NCI-H2029 treated with DMSO at 0.1 percent for 48 hours (cell line): ENCODE measurements at regions not wholly inside any gene's neighbourhood (a gene's known extent, or its start where the extent isn't known, plus 50 kb on each side); places are given as distances from the start of the nearest gene placed in this dataset.

Experiments
- DNase-seq: peaks from one replicate; lab custom pipeline; 2025; lab: John Stamatoyannopoulos, UW

DNA sequence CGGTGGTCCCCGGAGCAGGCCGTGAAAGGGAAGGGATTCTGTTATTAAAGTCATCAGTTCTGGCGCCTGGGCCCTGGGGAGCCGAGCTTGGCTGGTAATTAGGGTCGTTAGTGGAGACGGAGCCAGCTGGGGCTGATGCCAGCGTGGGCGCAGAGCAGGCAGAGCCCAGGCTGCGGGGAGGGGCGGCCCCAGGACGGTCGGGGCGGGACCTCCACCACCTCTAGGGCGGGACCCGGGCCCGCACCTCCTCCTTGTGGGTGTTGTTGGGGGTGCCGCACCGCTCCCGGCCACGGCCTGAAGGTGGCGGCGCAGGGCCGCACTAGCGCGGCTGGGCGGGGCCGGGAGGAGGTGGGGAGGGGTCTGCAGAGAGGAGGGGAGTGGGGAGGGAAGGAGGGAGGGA is 470.6 kb downstream of the PTPRU start:
- DNase-seq: no peak

GRCh38 chr1:29704430-29704829 is 468.1 kb downstream of the PTPRU start:
- no peak for DNase-seq

DNA sequence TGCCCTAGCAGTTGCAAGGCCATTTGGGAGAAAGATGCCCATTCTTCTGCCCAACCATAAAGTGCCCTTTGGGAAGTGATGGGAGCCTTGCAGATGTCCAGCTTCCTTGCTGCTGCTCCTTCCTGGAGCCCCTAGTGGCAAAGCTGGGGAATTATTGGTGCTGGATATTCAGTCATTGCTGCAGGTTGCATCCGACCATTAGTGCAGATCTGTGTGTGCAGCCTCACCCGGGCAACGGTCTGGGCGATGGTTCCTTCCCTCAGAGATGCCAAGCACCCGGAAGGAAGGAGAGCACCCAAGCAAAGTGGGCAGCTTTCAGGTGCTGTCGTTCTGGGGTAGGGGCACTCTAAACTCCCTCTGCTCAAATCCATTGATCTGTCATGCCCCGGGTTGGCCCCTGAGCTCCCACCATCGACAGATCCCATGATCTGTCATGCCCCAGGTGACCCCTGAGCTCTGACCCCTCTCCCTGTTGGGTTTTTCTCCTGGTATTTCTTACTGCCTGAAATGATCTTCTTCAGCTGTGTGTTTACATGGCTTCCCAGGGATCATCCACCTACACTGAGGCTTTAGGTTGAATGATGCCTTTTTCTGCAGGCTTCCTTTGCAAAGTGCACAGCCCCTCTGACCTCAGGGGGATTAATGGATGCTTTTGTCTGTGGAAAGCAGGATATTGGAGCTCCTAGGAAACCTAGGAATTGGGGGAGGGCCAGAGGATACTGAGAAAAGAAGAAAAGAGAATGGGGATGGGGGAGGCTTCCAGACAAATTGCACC is 467.5 kb downstream of the PTPRU start:
- peak; percentile 8 for DNase-seq

GRCh38 chr1:29700491-29700890 is 464.2 kb downstream of the PTPRU start:
- no peak for DNase-seq

GRCh38 chr1:29698626-29699025 is 462.3 kb downstream of the PTPRU start:
- no peak for DNase-seq

- no peak for DNase-seq
Observed at GRCh38 chr1:29698033-29698432, 461.7 kb downstream of the PTPRU start.

DNA sequence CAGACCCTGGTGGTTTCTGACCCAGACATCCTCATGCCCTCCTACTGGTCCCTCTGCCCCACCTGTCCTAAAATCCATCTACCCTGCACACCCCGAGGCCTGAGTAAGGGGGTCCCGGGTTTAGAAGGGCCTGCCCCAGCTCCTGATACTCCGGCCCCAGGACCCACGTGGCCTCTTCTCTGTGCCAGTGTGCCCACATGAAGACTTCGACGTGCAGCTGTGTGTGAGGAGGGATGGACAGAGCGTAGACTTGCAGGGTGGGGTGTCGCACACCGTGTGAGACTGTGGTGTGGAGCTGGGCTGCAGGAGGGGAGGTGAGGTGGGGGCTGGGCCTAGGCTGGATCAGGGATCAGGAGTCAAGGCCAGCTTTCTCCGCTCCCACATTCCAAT is 461.1 kb downstream of the PTPRU start:
- DNase-seq: no peak

- no peak for DNase-seq
Observed at GRCh38 chr1:29696656-29697390, 460.5 kb downstream of the PTPRU start.

DNA sequence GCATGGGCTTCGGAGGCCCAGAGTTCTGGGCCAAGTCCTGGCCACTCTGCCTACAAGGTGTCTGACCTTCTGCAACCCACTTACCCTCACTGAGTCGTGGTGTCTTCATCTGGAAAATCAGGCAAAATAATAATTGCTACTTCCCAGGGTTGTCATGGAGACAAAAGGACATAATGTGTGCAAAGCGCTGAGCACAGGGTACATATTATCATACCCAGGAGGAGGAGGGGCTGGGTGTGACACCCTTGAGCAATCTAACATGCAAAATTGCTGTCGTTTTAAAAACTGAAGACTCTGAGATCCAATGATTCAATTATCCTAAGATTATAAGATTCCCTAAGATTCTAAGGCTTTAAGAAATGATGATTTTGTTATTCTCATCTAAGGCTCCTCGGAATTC is 459.5 kb downstream of the PTPRU start:
- DNase-seq: no peak

- no peak for DNase-seq
Observed at GRCh38 chr1:29695036-29695435, 458.7 kb downstream of the PTPRU start.

- peak; percentile 46 for DNase-seq
Observed at GRCh38 chr1:29691499-29691898, 455.2 kb downstream of the PTPRU start.

DNA sequence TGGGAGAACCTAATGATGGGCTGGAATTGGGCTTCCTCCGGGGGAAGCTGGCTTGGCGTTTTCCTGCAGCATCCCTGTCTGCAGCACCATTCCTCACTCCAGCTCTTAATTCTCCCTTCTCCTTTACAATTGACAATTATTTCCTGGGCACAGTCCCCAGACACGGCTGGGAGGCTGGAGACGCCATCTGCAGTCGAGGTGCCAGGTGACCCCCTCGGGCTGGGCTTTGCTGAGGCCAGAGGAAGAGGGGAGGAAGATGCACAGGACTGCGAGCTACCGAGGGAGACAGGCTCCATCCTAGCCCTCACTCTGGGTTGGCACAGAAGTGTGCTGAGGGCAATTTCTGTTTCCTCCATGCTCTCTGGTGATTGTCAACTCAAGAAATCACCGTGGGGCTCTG is 453.8 kb downstream of the PTPRU start:
- no peak for DNase-seq

- DNase-seq: no peak
Observed at GRCh38 chr1:29689372-29690030, 453.2 kb downstream of the PTPRU start.

- no peak for DNase-seq
Observed at GRCh38 chr1:29688471-29689365, 452.4 kb downstream of the PTPRU start.

GRCh38 chr1:29687601-29688244 is 451.4 kb downstream of the PTPRU start:
- DNase-seq: no peak

DNA sequence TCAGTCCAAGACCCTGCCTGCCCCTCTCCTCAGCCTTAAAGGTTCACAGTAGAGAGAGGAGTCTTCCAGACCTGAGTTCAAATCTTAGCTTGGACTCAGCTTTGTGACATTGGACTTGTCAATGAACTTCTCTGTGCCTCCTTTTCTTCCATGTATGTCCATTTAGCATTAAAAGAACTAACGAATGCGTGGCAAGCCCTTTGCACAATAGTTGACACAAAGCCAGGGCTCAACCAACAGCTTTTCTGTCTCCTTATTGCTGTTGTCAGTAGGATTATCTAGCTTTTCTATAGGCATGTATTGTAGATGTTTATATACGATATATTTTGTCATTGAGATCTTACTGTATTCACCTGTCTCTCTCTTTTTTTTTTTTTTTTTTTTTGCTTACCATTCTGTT is 450.8 kb downstream of the PTPRU start:
- no peak for DNase-seq

- DNase-seq: no peak
Observed at GRCh38 chr1:29686012-29686930, 449.9 kb downstream of the PTPRU start.

DNA sequence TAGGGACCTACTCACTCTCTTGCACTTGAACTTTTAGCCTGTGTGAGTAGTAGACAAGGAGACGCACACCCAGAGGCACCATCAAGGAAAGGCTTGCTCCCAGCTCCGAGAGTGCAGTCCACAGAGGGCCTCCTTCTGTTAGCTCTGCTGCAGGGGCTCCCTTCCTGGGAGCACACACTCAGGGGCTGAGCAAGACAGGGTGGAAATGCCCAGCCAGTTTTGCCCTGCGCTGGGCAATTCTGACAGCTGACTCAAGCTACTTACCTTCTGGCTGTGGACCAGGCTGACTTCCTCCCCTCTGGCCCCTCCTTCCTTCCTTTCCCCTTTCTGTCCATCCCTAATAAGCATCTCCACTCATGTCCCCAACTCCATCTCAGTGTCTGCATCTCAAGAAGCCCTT is 449.1 kb downstream of the PTPRU start:
- peak; percentile 15 for DNase-seq

DNA sequence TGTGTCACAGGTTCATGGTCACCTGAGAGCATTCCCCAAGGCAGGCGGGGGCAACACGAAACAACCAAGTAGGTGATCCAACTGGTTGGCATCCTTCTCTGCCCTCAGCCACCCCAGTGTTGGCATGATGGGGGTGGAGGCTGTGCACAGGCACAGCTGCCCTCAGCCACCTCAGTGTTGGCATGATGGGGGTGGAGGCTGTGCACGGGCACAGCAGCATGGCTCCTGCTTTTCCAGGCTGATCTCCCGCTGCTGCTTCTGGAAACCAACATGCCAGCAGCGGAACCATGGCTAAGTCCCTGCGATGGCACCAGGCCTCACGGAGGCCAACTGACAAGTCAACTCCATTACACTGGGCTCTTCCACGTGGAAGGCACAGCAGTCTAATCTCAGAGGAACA is 447.8 kb downstream of the PTPRU start:
- no peak for DNase-seq

- DNase-seq: no peak
Observed at GRCh38 chr1:29683472-29683871, 447.1 kb downstream of the PTPRU start.
